K562 (cell line): ENCODE measurements at regions not wholly inside any gene's neighbourhood (a gene's known extent, or its start where the extent isn't known, plus 50 kb on each side); places are given as distances from the start of the nearest gene placed in this dataset.

Experiments used
- ATAC-seq: fragments of 200-7000 bp; cut with Tn5 transposase; 3 replicates; pipeline ENCODE4 v1.9.1; 2020; ENCODE audit warnings: moderate library complexity
- BruUV-seq: library from RNA; stranded (reverse); fragments of 400-500 nt; replicated peaks from 2 replicates; lab custom pipeline; 2021; lab: Mats Ljungman, UMichigan
- CTCF ChIA-PET: fragments of 300-600 bp; formaldehyde crosslinking; extraction: SDS; loops from one replicate; lab custom pipeline; 2021; ENCODE audit warnings: low intra/inter-chr PET ratio; lab: Yijun Ruan, JAX
- POLR2A ChIA-PET: fragments of 300-600, 350-650 bp; sonication (Branson Sonifier 250); formaldehyde crosslinking; extraction: SDS; loops from one replicate; lab custom pipeline; 2021; ENCODE audit warnings: antibody characterized with exemption, inconsistent platforms; lab: Yijun Ruan, JAX
- DNase-seq, 4 experiments: peaks; one replicate each; pipeline versions ENCODE4 v3.0.0 to v3.0.0-alpha.2; 2011 to 2018; ENCODE audit warnings: low spot score in 3 of 4, mixed read lengths in 3 of 4; ENCODE audit errors: extremely low read depth in 1 of 4
- FAIRE-seq: peaks from 2 replicates; lab custom pipeline; 2011; peaks lifted over from hg19 to GRCh38; lab: Jason Lieb, UNC
- H2AFZ ChIP-seq: 2 replicates; pipeline ENCODE4 v1.6.0; 2011; ENCODE audit warnings: low read depth, low read length, control low read depth, inconsistent platforms
- H3K27ac ChIP-seq: fragments of 200-600 bp; 3 replicates; pipeline ENCODE4 v1.8.0; 2011; ENCODE audit warnings: low read depth, mild to moderate bottlenecking, control low read depth, inconsistent platforms, low read length, moderate library complexity, mixed read lengths; ENCODE audit errors: extremely low read depth
- H3K27me3 ChIP-seq, 2 experiments: fragments of 300-600 bp in 1 of 2; 2 replicates in 1 of 2; 3 replicates in 1 of 2; pipeline versions ENCODE4 v1.6.0 to v1.8.0; 2011; ENCODE audit warnings: inconsistent platforms in 2 of 2, low read length in 2 of 2, mild to moderate bottlenecking in 1 of 2, mixed read lengths in 1 of 2, moderate library complexity in 1 of 2; ENCODE audit not compliant: control insufficient read depth in 2 of 2, insufficient read depth in 2 of 2
- H3K36me3 ChIP-seq: fragments of 300-600 bp; 3 replicates; pipeline ENCODE4 v1.8.0; 2011; ENCODE audit warnings: mild to moderate bottlenecking, low read length, inconsistent platforms; ENCODE audit not compliant: control insufficient read depth, insufficient read depth
- H3K4me1 ChIP-seq, 2 experiments: fragments of 200-600 bp in 1 of 2; replicated peaks in 1 of 2; 2 replicates in 1 of 2; 3 replicates in 1 of 2; pipeline versions ENCODE4 v1.5.1 to v1.8.0; 2011; ENCODE audit warnings: inconsistent platforms in 2 of 2, low read length in 2 of 2, mild to moderate bottlenecking in 1 of 2, mixed read lengths in 1 of 2, moderate library complexity in 1 of 2; ENCODE audit not compliant: control insufficient read depth in 2 of 2, insufficient read depth in 2 of 2
- H3K4me2 ChIP-seq: 2 replicates; pipeline ENCODE4 v1.6.1; 2011; ENCODE audit warnings: low read length, control low read depth, inconsistent platforms, mixed read lengths; ENCODE audit not compliant: insufficient read depth
- H3K4me3 ChIP-seq: fragments of 200-600 bp; sonication (generic), shearing (Covaris generic); 2 replicates; pipeline ENCODE4 v1.5.1; 2016; ENCODE audit warnings: control low read depth, inconsistent platforms
- H3K79me2 ChIP-seq: fragments of 200-600 bp; 3 replicates; pipeline ENCODE4 v1.8.0; 2011; ENCODE audit warnings: low read length, inconsistent platforms; ENCODE audit not compliant: control insufficient read depth, insufficient read depth
- H3K9ac ChIP-seq, 2 experiments: 2 replicates each; pipeline versions ENCODE4 v1.6.0 to v1.6.1; 2011; ENCODE audit warnings: low read depth in 2 of 2, low read length in 2 of 2, control low read depth in 1 of 2, inconsistent platforms in 1 of 2, mild to moderate bottlenecking in 1 of 2, mixed read lengths in 1 of 2; ENCODE audit not compliant: insufficient read depth in 1 of 2
- H3K9me1 ChIP-seq: one replicate; pipeline ENCODE4 v1.6.0; 2011; ENCODE audit warnings: inconsistent platforms, mild to moderate bottlenecking, low read length, moderate library complexity; ENCODE audit not compliant: control insufficient read depth, insufficient read depth
- H3K9me3 ChIP-seq: replicated peaks from 2 replicates; pipeline ENCODE4 v1.5.1; 2011; ENCODE audit warnings: low read depth, low read length, inconsistent platforms; ENCODE audit not compliant: control insufficient read depth, insufficient read depth
- H4K20me1 ChIP-seq: replicated peaks from 2 replicates; pipeline ENCODE4 v1.6.1; 2011; ENCODE audit warnings: low read length, inconsistent platforms, mixed read lengths; ENCODE audit not compliant: control insufficient read depth, insufficient read depth
- LCOR ChIP-seq: sonication (generic); formaldehyde crosslinking; IDR thresholded peaks from 2 replicates; pipeline ENCODE4 v1.8.0; 2022; ENCODE audit warnings: mild to moderate bottlenecking, missing genetic modification reagents
- ZKSCAN3 ChIP-seq: fragments of 250-450 bp; sonication (Bioruptor Pico); IDR thresholded peaks from 2 replicates; pipeline ENCODE4 v1.4.0; 2020
- ZNF668 ChIP-seq: fragments of 250-450 bp; sonication (Bioruptor Pico); IDR thresholded peaks from 2 replicates; pipeline ENCODE4 v1.8.0; 2022; ENCODE audit warnings: mild to moderate bottlenecking, inconsistent platforms
- WGBS: fragments of 100-300 bp; shearing (Covaris generic); methylation state at CpG from one replicate; pipeline ENCODE4 v1.1.6; 2016; ENCODE audit warnings: low coverage, mixed read lengths; ENCODE audit not compliant: insufficient coverage; ENCODE audit errors: missing lambda C conversion rate; 5-methylcytosine and 5-hydroxymethylcytosine counted together
- in situ Hi-C: fragments of 300-500 bp; cut with MboI; formaldehyde crosslinking; loops from 4 replicates; pipeline ENCODE4 v1.15.0; 2018; ENCODE audit warnings: inconsistent platforms, mixed read lengths
- intact Hi-C: fragments of 100-400 bp; cut with micrococcal nuclease; formaldehyde crosslinking; loops from 2 replicates; pipeline ENCODE4 v1.14.2; 2022
- TF ChIP-seq, protein P1 (sequence below): fragments of 250-450 bp; sonication (Bioruptor Pico); IDR thresholded peaks from 2 replicates; pipeline ENCODE4 v1.8.0; 2021; ENCODE audit warnings: mild to moderate bottlenecking, moderate library complexity
- TF ChIP-seq, protein P2 (sequence below): fragments of 450-650 bp; IDR thresholded peaks from 2 replicates; pipeline ENCODE4 v1.6.1; 2016; ENCODE audit warnings: missing biosample characterization, missing genetic modification characterization

DNA sequence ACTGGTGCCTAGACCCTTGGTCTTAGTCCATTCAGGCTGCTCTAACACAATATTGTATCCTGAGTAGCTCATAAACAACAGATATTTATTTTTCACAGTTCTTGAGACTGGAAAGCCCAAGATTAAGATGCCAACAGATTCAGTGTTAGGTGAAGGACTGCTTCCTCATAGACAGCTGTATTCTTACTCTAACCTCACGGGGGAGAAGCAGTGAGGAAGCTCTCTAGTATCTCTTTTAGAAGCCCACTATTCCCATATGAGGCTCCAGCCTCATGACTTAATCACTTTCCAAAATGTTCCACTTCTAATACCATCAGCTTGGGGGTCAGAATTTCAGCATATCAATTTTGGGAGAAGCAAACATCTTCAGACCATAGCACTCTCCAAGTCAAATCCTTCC lies 833.4 kb downstream of the LRRTM4 start:
- Histone ChIP-seq H3K79me2 (no peaks in the 10 kb centered on the region), H3K9me3 (no peaks in the 10 kb centered on the region), H4K20me1 (no peaks in the 10 kb centered on the region), H3K4me1 (no peaks in the 10 kb centered on the region), H2AFZ (no peak overlapping the region), H3K36me3 (no peaks in the 10 kb centered on the region), H3K27ac (no peak overlapping the region), H3K27me3 (no peaks in the 10 kb centered on the region), H3K4me3 (no peak overlapping the region), H3K4me2 (no peak overlapping the region), H3K9ac (no peak overlapping the region), H3K9me1 (no peaks in the 10 kb centered on the region)
- no peak for TF ChIP-seq LCOR (CRISPR knock-in tag)
- no peak for TF ChIP-seq ZNF668 (CRISPR knock-in tag)
- TF ChIP-seq, protein P1, sequence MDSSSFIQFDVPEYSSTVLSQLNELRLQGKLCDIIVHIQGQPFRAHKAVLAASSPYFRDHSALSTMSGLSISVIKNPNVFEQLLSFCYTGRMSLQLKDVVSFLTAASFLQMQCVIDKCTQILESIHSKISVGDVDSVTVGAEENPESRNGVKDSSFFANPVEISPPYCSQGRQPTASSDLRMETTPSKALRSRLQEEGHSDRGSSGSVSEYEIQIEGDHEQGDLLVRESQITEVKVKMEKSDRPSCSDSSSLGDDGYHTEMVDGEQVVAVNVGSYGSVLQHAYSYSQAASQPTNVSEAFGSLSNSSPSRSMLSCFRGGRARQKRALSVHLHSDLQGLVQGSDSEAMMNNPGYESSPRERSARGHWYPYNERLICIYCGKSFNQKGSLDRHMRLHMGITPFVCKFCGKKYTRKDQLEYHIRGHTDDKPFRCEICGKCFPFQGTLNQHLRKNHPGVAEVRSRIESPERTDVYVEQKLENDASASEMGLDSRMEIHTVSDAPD (CRISPR knock-in tag), result no peak
- no peak for DNase-seq
- POLR2A ChIA-PET, result no interaction called here
- ATAC-seq, result no peak
- in situ Hi-C loops (no loop called here), intact Hi-C loops (no loop called here)
- CTCF ChIA-PET, result no interaction called here
- FAIRE-seq, result no peak
- WGBS, result 0% methylated on average over 1 of the region's 1 CpG
- BruUV-seq, result no TSS peak

DNA sequence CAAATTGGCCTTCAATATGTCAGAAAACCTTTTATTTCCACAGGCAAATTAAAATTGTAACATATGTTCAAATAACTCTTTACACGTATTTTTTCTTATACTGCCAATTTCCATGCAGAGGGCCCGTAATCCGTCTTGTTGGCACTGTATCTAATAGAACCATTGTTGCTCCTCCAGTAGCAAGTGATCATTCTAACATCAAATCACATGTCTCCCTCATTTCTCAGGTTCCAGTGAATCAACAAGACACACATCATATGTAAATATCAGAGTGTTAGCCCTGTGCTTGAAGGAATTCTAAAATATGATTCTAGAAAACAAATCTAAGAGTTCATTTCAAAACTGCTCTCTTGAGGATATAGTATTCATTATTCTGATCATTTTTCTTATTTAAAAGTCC lies 834.3 kb downstream of the LRRTM4 start:
- DNase-seq (no peak), ATAC-seq (no peak), FAIRE-seq (no peak)
- POLR2A ChIA-PET, result no interaction called here
- CTCF ChIA-PET, result no interaction called here
- Histone ChIP-seq H3K79me2 (no peaks in the 10 kb centered on the region), H3K4me1 (no peaks in the 10 kb centered on the region), H2AFZ (no peak overlapping the region), H3K27me3 (no peaks in the 10 kb centered on the region), H3K9me1 (no peaks in the 10 kb centered on the region), H3K36me3 (no peaks in the 10 kb centered on the region), H3K4me3 (no peak overlapping the region), H3K4me2 (no peak overlapping the region), H3K9ac (no peak overlapping the region), H3K27ac (no peak overlapping the region), H4K20me1 (no peaks in the 10 kb centered on the region), H3K9me3 (no peaks in the 10 kb centered on the region)
- in situ Hi-C loops (no loop called here), intact Hi-C loops (no loop called here)
- no TSS peak for BruUV-seq
- 0% methylated on average over 3 of the region's 3 CpGs for WGBS
- no peak for TF ChIP-seq ZKSCAN3 (CRISPR knock-in tag)
- TF ChIP-seq, protein P2, sequence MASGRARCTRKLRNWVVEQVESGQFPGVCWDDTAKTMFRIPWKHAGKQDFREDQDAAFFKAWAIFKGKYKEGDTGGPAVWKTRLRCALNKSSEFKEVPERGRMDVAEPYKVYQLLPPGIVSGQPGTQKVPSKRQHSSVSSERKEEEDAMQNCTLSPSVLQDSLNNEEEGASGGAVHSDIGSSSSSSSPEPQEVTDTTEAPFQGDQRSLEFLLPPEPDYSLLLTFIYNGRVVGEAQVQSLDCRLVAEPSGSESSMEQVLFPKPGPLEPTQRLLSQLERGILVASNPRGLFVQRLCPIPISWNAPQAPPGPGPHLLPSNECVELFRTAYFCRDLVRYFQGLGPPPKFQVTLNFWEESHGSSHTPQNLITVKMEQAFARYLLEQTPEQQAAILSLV (tag), result no peak
